Kidney epithelial cell (primary cell): ENCODE measurements at regions not wholly inside any gene's neighbourhood (a gene's known extent, or its start where the extent isn't known, plus 50 kb on each side); places are given as distances from the start of the nearest gene placed in this dataset.
A peak's percentile ranks its signal among the peaks of the same experiment; 100 is the strongest.

Source experiments
- DNase-seq: peaks from one replicate; pipeline ENCODE4 v3.0.0-alpha.2; 2010; ENCODE audit warnings: low read depth
- H3K27me3 ChIP-seq: 2 replicates; pipeline ENCODE4 v1.6.0; 2011; ENCODE audit warnings: low read length; ENCODE audit not compliant: control insufficient read depth, insufficient read depth
- H3K36me3 ChIP-seq: 2 replicates; pipeline ENCODE4 v1.5.1; 2011; ENCODE audit warnings: low read length; ENCODE audit not compliant: control insufficient read depth, insufficient read depth
- H3K4me3 ChIP-seq: 2 replicates; pipeline ENCODE4 v1.5.1; 2011; ENCODE audit warnings: low read depth, mild to moderate bottlenecking, control low read depth, low read length
- TF ChIP-seq, protein P1 (sequence below): IDR thresholded peaks from 2 replicates; pipeline ENCODE4 v1.5.1; 2011; ENCODE audit warnings: mild to moderate bottlenecking, moderate library complexity, low read length, control low read depth, inconsistent platforms; ENCODE audit not compliant: insufficient read depth, poor library complexity, severe bottlenecking

DNA sequence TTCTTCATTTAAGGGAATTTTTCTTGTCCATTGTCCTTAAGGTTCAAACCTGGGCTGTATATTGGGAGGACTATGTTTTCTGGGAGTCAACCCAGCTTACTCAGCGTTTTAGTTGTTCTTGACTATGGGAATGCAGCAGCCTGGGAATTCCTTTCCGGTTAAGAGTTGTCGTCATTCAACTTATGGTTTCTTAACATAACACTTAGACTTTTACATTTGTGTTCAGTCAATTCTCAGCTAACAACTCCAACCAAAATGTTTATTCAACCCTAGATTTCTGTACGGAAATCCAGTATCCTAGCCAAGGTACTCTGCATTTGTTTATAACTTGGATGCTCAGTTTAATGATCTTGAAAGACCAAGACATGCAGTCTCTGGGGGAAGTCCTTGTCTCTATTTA, 960.9 kb downstream of the CBLN2 start:
- Histone ChIP-seq H3K36me3 (no peaks in the 10 kb centered on the region), H3K4me3 (no peak overlapping the region), H3K27me3 (no peaks in the 10 kb centered on the region)
- TF ChIP-seq, protein P1, sequence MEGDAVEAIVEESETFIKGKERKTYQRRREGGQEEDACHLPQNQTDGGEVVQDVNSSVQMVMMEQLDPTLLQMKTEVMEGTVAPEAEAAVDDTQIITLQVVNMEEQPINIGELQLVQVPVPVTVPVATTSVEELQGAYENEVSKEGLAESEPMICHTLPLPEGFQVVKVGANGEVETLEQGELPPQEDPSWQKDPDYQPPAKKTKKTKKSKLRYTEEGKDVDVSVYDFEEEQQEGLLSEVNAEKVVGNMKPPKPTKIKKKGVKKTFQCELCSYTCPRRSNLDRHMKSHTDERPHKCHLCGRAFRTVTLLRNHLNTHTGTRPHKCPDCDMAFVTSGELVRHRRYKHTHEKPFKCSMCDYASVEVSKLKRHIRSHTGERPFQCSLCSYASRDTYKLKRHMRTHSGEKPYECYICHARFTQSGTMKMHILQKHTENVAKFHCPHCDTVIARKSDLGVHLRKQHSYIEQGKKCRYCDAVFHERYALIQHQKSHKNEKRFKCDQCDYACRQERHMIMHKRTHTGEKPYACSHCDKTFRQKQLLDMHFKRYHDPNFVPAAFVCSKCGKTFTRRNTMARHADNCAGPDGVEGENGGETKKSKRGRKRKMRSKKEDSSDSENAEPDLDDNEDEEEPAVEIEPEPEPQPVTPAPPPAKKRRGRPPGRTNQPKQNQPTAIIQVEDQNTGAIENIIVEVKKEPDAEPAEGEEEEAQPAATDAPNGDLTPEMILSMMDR = no peak
- DNase-seq = no peak

DNA sequence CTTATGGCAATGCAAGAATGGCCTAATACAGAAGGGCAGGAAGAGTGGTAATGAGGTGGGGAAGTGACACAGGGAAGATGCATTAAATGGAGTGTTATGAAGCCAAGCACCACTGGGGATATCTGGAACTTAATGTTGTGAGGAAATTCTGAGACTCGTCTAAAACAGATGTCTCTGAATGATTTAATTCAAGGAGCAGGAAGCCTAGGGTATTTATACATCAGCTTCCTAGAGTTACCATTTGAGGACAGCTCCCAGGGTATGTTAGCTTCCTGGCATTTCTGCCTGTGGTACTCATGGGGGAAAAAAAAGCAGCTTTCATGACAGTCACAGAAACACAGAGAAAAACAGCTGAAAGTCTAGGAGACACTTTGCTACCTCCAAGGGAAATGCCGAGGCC, 989.5 kb downstream of the CBLN2 start:
- H3K27me3 ChIP-seq = no peaks in the 10 kb centered on the region
- TF ChIP-seq, protein P1 = no peak
- no peak for DNase-seq
- H3K4me3 ChIP-seq = no peak overlapping the region
- no peaks in the 10 kb centered on the region for H3K36me3 ChIP-seq

DNA sequence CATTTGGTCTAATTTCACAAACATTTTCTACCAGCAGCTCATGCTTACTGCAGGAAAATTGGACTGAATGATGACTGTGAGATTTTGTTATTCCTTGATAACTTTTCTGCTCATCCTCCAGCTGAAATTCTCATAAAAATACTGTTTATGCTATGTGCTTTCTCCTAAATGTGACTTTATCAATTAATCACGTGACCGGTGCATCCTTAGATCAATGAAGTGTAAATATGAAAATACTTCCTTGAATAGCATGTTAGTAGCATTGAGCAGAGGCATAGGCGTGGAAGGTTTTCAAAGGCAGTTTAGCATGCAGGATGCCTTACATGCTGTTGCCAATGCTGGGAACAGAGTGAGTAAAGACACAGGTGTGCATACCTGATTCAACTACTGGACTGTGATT, 1002.5 kb downstream of the CBLN2 start:
- DNase-seq = no peak
- TF ChIP-seq, protein P1 = no peak
- no peaks in the 10 kb centered on the region for H3K36me3 ChIP-seq
- H3K27me3 ChIP-seq = no peaks in the 10 kb centered on the region
- H3K4me3 ChIP-seq = no peak overlapping the region

DNA sequence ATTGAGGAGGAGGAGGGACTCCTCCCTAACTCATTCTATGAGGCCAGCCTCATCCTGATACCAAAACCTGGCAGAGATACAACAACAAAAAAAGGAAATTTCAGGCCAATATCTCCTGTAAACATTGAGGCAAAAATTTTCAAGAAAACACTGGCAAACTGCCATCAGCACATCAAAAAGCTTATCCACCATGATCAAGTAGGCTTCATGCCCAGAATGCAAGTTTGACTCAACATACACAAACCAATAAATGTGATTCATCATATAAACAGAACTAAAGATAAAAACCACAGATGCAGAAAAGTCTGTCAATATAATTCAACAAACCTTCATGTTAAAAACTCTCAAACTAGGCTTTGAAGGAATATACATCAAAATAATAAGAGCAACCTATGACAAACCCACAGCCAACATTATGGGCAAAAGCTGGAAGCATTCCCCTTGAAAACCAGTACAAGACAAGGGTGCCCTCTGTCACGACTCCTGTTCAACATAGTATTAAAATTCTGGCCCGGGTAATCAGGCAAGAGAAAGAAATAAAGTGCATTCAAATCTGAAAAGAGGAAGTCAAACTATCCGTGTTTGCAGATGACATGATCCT, 1014.3 kb downstream of the CBLN2 start:
- Histone ChIP-seq H3K27me3 (no peaks in the 10 kb centered on the region), H3K4me3 (no peak overlapping the region), H3K36me3 (no peaks in the 10 kb centered on the region)
- TF ChIP-seq, protein P1 = no peak
- DNase-seq = peak; percentile 1

DNA sequence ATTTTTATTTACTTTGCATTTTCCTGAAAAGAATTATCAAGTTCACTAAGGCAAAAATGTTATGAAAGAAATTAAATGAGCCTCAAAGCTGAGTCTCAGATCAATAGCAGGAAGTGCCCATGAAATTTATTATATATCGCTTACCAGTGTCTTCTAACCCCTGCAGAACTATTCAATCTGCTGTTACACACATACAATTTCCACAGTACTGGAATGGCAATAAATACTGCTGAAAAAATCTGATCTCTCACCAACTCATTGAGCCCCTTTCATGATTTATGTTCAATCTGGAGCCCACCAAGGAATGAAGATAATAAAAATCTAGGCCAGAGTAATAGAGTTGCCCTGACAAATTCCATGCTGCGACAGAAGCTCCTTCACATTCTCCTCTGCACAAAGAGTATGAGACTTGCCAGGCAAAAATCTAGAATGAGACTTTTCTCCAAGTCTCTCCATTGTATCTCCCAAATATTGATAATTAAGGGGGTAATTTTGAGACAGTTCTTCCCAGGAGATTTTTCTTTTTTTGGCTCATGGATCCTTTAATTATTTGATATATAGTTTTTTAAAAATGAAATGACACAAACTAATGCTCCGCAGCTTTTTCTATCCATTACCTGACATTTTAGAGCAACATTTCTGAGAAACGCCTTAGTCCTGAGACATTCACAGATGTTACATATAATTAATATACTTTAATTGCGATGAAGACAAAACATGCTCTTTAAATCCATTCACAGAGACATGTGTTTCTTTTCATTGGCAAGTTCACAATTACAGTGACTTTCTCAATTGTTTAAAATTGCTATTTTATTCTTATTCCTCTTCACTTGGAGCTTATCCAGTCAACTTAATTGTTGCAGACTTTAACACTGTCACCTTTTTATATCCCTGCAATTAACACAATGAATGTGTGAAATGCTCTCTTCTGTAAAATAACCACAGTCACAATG, 1020.4 kb downstream of the CBLN2 start:
- DNase-seq = no peak
- no peaks in the 10 kb centered on the region for H3K27me3 ChIP-seq
- TF ChIP-seq, protein P1 = no peak
- H3K36me3 ChIP-seq = no peaks in the 10 kb centered on the region
- H3K4me3 ChIP-seq = no peak overlapping the region

DNA sequence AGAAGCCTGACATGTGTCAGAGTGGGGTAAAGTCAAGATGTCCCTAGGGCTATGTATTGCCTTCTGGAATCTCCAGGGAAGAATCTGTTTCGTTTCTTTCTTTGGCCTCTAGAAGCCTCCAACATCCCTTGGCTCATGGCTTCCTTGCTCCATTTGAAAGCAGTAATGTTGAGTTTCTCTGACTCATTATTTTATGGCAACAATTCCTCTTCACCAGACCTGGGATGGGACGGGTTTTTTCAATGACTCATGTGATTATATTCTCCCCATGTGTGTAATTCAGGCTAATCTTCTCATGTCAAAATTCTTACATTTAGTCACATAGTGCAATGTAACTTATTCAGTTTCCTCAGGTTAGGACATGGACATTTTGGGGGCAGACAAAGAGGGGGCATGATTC, 1038.6 kb downstream of the CBLN2 start:
- DNase-seq = no peak
- no peaks in the 10 kb centered on the region for H3K27me3 ChIP-seq
- H3K36me3 ChIP-seq = no peaks in the 10 kb centered on the region
- TF ChIP-seq, protein P1 = no peak
- no peak overlapping the region for H3K4me3 ChIP-seq
